NAMALWA (cell line): ENCODE measurements at regions not wholly inside any gene's neighbourhood (a gene's known extent, or its start where the extent isn't known, plus 50 kb on each side); places are given as distances from the start of the nearest gene placed in this dataset.
"Not testable (repeated sequence)": the region's sequence is repeated elsewhere in the genome, so short reads cannot be mapped to it uniquely, and the experiment has no call there.

Experiments
- DNase-seq: peaks from one replicate; pipeline ENCODE4 v3.0.0-alpha.2; 2015; ENCODE audit warnings: low spot score

DNA sequence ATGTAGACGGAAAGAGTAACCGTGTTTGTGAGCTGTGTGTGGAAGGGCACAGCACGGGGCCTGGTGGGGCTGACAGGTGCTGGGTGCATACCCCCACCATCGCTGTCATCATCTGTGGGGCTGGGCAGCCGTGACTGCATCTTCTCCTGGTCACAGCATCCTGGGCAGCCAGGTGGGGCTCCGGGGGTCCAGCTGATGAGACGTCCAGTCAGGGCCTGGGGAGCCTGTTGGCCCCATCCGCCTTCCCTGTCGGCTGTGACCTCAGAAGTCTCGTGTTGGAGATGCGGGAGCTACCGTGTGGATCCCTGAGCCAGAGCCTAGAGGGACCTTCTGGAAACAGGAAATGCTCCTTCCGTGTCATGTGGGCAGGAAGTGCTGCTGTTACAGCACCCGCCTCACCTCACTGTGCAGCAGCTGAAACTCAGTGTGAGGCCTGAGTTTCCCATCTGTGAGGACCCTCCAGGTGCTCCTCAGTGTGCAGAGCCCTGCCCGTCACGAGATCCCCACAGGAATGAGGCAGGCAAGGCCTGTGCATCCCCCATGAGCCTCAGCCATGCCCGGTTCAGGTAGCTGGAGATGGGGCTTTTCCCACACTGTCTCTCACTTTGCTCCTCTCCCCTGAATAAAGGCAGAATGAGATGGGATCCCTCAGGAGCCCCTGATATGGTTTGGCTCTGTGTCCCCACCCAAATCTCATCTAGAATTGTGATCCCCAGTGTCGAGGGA lies 108.7 kb downstream of the ERMARD start:
- no peak for DNase-seq

DNA sequence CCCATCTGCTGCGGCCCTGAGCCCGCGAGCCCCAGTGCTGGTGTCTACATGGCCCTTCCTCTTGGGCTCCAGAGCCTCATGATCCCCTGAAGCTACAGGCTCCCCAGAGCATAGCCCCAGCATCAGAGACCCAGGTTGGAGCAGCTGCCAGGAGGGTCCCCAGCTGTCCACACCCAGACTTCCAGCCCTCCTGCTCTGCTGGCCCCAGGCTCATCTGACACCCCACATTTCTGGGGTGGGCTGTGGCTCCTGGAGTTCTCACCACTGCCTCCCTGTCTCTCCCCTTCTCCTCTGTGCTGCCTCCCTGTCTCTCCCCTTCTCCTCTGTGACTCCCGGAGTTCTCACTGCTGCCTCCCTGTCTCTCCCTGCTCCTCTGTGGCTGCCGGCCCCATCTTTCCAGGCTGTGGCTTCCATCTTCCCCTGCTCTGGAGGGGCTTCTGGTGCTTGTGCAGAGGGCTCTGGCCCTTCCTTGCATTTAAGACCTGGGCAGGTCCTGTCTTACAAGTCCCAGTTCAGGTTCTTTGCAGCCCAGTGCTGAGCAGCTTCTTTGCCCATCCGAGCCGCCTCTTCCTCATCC lies 108.1 kb downstream of the ERMARD start:
- DNase-seq, result no peak

DNA sequence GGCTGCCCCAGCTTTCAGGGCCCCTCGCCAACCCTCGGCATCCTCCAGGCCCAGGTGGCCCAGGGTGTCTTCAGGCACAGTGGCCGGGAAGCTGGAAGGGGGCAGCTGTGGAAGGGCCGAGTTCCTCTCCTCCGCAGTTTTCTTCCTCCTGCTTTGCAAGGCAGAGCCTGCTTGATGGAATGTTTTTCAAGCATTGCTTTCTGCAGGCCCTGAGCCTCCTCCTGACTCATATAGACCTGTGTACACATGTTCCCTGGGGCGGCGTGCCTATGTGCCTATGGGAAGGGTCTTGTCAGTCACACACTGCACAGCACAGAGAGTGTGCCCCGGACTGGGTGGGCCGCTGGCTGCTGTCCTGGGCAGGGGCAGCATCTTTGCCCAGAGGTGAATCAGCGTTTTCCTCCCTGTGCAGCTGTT lies 107.5 kb downstream of the ERMARD start:
- no peak for DNase-seq

DNA sequence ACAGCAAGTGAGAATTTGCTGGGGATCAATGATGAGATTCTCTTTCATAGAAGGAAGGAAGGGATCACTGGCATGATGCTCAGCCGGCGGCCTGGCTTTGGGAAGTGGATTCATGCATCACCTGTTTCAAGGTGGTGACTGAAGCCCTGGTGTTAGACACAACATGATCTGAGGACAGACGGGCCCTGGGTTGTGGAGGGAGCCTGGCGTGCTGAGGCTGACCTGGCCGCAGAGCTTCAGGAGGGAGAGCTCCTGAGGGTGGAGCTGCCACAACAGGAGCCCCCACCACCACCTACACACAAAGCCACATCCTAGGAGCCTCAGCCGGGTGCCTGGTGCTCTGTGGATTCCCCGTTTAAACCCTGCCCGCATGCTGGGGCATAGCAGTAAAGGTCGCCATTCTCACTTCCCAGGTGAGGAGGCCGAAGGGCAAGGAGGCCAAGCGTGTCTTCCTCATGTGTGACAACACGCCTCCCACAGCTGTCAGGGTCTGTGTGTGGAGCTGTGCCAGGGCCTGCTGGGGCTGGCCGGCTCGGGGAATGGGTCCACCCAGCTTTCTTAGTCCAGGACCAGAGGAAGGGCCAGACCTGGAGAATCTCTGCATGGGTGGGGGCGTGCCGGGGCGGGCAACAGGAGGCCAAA lies 107.0 kb downstream of the ERMARD start:
- no peak for DNase-seq

DNA sequence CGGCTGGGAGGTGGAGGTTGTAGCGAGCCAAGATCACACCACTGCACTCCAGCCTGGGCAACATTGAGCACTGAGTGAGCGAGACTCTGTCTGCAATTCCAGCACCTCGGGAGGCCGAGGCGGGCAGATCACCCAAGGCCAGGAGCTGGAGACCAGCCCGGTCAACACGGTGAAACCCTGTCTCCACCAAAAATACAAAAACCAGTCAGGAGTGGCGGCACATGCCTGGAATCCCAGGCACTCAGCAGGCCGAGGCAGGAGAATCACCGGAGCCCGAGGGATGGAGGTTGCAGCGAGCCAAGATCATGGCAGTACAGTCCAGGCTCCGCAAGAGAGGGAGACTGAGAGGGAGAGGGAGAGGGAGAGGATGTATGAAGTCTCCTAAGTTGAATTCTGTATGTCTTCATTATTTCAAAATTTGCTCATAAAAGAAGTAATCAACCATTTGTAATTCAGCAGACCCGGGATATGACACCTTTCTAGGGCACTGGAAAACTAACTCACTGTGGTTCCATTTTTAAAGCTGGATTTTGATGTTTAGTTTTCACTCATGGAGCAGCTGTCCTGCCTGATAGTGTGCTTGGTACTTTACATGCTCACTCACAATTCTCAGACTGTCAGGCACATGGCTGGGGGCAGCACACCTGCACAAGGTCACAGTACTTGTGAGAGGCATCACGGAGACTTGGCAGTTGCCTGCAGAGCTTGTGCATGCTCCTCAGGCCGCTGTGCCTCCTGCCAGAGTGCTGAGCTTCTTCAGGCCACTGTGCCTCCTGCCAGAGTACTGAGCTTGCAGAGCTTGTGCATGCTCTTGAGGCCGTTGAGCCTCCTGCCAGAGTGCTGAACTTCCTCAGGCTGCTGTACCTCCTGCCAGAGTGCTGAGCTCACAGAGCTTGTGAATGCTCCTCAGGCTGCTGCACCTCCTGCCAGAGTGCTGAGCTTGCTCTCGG lies 106.2 kb downstream of the ERMARD start:
- peak; percentile 3 for DNase-seq

DNA sequence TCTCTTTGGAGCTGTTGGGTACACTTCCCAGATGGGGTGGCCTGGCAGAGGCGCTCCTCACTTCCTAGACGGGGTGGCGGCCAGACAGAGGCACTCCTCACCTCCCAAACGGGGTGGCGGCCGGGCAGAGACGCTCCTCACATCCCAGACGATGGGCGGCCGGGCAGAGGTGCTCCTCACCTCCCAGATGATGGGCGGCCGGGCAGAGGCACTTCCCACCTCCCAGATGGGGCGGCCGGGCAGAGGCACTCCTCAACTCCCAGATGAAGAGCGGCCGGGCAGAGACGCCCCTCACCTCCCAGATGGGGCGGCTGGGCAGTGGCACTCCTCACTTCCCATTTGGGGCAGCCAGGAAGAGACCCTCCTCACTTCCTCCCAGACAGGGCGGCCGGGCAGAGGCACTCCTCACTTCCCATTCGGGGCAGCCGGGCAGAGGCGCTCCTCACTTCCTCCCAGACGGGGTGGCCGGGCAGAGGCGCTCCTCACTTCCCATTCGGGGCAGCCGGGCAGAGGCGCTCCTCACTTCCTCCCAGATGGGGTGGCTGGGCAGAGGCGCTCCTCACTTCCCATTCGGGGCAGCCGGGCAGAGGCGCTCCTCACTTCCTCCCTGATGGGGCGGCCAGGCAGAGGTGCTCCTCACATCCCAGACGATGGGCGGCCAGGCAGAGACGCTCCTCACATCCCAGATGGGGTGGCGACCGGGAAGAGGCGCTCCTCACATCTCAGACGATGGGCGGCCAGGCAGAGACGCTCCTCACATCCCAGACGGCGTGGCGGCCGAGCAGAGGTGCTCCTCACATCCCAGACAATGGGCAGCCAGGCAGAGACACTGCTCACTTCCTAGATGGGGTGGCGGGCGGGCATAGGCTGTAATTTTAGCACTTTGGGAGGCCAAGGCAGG lies 105.3 kb downstream of the ERMARD start:
- DNase-seq, result not testable (repeated sequence)

DNA sequence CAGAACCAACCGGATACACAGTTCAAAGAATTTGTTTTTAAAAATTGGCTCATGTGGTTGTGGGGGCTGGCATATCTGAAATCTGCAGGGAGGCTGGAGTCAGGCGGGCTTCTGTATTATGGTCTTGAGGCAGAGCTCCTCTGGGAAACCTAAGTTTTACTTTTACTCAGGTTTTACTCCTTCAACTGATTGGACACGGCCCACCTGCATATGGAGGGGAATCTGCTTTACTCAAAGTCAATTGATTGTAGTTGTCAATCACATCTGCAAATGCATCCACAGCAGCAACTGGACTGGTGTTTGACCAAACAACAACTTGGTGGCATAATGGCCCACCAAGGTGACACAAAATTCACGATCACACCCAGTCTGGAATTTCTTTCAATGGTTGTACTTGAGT lies 103.4 kb downstream of the ERMARD start:
- DNase-seq, result no peak

DNA sequence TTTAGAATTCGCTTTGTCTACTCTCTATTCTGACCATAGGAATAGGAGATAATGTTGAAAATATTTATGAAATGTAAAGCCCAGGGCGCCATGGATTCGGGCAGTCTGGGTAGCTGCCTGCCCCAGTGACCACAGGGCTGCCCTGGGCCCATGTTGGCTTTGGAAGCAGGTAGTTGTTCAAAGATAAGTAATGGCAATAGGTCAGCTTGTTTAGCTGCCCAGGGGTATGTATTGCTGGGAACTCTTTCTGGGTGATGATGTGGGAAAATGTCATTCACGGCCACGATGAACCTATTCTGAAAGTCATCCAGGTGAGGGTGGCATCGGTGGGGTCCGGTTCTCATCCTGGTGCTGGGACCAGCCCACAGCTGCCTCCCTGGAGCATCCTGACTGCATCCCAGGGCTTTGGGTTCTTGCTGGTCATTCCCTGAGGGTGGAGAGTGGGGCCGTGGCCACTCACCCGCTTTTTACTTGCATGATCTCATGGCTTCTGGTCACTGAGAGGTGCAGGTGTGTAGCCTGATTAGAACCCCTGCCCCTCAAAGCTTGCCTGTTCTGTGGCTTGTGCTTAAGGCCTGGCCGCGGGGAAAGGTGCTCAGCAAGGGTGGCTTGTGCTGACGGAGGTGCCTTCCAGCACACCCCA lies 102.8 kb downstream of the ERMARD start:
- DNase-seq, result no peak

DNA sequence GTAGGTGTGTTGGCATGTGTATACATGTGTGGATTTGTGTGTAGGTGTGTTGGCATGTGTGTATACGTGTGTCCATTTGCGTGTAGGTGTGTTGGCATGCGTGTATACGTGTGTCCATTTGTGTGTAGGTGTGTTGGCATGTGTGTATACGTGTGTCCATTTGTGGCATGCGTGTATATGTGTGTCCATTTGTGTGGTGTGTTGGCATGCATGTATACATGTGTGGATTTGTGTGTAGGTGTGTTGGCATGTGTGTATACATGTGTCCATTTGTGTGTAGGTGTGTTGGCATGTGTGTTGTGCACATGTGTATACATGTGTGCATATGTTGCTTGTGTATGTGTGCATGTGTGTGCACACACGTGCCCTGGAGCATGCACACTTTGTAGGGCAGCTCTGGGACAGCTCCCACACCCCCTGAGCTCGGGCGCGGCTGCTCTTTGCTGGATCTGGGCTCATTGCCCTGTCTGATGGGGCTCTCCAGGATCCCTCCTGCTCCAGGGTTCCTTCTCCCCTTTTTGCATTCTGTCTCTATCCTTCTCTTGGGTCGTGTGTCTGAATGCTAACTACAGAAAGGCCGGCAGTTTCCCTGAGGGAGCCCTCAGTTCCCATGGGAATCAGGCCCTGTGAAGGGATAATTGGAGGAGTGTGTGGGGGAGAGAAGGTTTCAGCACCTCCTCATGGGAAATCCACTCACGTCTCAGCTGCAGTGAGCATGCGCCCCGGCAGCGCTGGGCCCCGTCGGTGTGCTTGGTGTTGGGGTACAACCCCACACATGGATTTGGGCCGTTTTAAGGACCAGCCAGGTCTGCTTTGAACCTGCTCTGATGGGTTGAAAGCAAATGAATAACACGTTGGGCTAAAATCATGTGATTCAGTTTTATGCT lies 102.0 kb downstream of the ERMARD start:
- no peak for DNase-seq

DNA sequence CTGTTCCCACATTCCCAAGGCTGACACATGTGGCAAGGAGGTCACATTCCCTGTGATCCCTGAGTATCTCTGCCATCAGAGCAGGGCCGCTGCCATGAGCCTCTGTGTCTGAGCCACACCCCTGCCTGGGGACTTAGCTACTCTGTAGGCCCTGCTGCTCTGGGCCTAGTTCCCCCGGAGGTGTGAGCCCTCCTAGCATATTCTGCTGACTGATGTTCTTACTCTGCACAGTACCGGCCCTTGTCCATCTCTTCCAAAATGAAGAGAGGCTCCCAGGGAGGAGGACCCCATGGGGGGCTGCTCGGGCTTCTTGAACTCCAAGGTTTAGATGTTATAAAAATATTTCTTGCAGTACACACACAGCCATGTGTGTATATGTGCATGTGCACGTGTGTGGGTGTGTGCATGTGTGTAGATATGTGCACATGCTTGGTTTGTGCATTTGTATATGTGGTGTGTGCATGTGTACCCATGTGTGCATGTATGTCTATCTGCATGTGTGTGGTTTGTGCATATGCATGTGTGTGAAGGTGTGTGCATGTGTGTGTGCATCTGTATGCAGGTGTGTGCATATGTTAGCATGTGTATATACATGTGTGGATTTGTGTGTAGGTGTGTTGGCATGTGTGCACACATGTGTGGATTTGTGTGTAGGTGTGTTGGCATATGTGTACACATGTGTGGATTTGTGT lies 101.2 kb downstream of the ERMARD start:
- no peak for DNase-seq

DNA sequence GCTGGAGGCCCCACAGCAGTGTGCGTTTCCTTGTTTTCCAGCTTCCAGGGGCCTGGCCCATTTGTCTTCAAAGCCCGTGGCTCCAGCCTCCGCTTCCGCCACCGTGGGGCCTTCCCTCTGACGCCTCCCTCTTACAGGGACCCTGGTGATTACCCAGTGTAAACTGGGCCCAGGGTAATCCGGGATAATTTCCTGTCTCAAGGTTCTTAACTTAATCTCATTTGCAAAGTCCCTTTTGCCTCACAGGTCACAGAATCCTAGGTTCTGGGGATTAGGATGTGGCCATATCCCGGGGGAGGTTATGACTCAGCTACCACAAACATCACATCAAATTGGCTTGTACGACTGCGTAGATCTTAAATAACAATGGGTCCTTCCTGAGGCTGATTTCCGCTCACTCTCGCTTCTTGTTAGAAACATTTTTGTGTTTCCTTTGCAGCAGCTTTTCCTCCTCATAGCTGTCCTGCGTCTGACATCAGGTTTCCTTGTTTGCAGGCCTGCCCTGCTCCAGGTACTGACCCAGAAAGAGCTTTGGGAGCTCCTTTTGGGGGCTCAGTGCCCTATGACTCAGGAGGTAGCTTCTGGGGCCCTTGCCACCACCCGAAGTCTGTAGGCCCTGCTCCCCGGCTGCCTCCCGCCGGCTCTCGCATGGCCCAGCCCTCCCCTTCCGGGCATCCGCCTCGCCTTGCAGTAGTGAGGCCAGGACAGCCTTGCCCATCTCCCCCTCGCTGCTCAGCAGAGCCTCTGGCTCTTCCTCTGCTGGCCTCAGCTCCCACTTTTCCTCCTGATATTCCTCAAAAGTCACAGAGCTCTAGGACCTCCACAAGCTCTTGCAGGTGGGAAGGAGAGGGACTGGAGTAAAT lies 100.5 kb downstream of the ERMARD start:
- no peak for DNase-seq

DNA sequence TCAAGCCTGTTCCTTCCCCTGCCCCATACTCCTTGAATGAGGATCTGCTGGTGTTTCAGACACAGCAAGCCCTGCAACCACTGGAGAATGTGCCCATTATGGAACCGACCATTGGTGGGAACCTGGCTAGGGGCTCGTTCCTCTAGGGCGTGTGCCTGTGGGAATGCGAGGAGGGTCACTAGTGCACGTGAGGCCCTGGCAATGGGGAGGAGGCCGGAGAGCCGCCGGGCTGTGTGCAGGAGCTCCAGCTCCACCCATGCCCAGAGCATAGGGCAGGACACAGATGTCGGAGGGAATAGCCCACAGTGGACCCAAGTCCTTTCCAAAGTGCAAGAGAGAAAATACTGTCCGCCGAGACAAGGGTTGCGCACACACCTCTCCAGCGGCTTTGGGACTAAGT lies 99.3 kb downstream of the ERMARD start:
- no peak for DNase-seq

DNA sequence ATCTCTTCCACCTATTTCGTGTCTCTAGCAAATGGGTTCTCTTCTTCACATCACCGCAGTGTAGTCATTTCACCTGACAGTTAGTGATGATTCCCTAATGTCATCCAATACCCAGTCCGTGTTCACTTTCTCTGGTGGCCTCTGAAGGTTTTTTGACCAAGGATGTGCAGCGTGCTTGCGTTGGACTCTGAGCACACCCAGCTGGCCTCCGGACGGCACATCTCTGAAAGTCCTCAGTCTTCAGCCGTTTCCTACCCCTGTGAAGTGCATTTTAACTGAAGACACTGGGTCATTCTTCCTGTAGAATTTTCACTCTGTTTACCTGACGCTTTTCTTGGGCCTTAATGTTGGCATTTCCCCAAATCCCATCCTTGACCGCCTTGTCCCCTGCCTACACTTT lies 98.7 kb downstream of the ERMARD start:
- DNase-seq, result no peak

DNA sequence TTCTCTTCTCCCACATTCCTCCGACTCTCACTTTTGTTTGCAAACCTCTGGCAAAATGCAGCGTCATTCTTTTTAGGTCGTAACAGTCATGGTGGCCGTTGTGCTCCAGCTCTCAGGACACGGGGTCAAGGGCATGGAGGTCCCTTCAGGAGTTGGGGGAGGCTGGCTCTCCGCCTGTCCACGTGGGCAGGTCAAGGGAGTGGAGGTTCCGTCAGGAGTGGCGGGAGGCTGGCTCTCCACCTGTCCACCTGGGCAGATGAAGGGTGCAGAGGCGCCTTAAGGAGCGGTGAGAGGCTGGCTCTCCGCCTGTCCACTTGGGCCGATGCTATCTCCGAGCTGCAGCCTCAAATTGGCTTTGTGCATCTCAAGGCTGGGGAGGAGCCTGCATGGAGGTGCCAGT lies 98.0 kb downstream of the ERMARD start:
- DNase-seq, result no peak

DNA sequence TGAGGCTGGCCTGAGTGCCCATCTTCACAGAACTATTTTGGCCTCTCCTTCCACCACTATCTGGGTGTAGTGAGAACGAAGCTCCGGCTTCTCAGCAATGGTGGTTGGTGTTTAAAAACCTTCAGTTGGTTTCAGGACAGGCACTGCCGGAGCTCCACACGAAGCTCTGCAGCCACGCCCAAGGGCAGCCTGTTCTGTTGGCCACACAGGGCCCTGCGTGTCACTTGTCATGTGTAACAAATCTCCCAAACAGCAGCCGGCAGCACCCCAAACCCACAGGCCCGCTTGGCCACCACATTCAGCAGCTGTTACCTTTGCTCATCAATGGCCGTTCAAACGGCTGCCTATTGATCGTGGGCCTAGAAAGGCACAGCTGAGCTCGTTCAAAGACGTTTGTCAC lies 97.5 kb downstream of the ERMARD start:
- DNase-seq, result no peak

DNA sequence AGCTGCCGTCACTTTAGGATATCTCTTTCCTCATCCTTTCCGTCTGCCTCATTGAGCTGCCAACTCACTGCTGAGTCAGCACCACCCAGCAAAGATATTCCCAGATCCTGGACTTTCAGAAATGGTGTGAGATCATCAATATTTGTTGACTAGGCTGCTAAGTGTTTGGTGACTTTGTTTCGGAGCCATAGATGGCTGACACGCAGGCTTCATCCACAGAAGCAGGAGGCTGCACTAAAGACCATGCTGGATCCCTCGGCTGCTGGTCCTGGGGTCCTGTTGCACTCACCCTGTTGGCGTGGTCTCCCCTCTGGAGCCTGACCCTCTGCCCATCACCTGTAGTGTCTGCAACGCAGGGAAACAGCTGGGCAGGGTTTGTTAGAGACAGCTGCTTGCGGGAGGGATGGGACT lies 96.5 kb downstream of the ERMARD start:
- no peak for DNase-seq

DNA sequence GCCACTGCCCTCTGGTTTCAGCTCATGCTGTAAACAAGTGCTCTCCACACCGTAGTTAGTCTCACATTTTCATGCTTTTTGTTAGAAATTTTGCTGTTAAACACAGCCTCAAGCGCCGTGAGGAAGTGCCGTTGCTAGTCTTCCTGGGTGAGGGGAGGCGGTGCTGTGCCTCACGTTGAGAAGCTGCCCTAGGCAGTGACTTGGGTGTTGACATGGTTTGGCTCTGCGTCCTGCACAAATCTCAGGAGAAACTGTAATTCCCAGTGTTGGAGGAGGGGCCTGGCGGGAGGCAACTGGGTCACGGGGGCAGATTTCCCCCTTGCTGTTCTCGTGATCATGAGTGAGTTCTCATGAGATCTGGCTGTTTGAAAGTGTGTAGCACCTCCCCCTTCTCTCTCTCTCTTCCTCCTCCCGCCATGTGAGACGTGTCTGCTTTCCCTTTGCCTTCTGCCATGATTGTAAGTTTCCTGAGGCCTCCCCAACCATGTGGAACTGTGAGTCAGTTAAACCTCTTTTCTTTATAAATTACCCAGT lies 95.8 kb downstream of the ERMARD start:
- DNase-seq, result no peak
